ENCODE measurements at regions not wholly inside any gene's neighbourhood (a gene's known extent, or its start where the extent isn't known, plus 50 kb on each side); places are given as distances from the start of the nearest gene placed in this dataset.
A peak's percentile ranks its signal among the peaks of the same experiment; 100 is the strongest.
"Not testable (repeated sequence)": the region's sequence is repeated elsewhere in the genome, so short reads cannot be mapped to it uniquely, and the experiment has no call there.

GRCh38 chr5:87034557-87034956, 233.1 kb upstream of the RASA1 start (continued):
- TF ChIP-seq HOXA7 (CRISPR knock-in tag; IDR thresholded peaks at IDR 0.05), result no peak
- TF ChIP-seq ZC3H11A (IDR thresholded peaks at IDR 0.05), result no peak
- TF ChIP-seq RARB (CRISPR knock-in tag; IDR thresholded peaks at IDR 0.05), result no peak
- no peak for TF ChIP-seq FOXS1 (CRISPR knock-in tag; IDR thresholded peaks at IDR 0.05)
- no peak for TF ChIP-seq MAZ (IDR thresholded peaks at IDR 0.05; ENCODE audit: borderline replicate concordance, low read depth, low read length)
- no peak for TF ChIP-seq JUNB (IDR thresholded peaks at IDR 0.05)

GRCh38 chr5:87042554-87042953, 225.1 kb upstream of the RASA1 start:
- no peak for DNase-seq (ENCODE audit: low read depth in 1 of 2, low spot score in 1 of 2)
- no peak overlapping the region for H3K27ac ChIP-seq
- no peak for ATAC-seq
- H3K9me3 ChIP-seq, result no peaks in the 10 kb centered on the region; the same call in 1 of the 3 replicates
- CTCF ChIA-PET, result no interaction called here
- no peak overlapping the region for H3K4me3 ChIP-seq
- TF ChIP-seq PHF8 (IDR thresholded peaks at IDR 0.05; ENCODE audit: borderline replicate concordance, low read depth), result no peak
- TF ChIP-seq HDAC2 (IDR thresholded peaks at IDR 0.05), result no peak
- TF ChIP-seq EHF (CRISPR knock-in tag; IDR thresholded peaks at IDR 0.05), result no peak
- TF ChIP-seq MAZ (IDR thresholded peaks at IDR 0.05; ENCODE audit: borderline replicate concordance, low read depth, low read length), result no peak
- no peak for TF ChIP-seq HES2 (IDR thresholded peaks at IDR 0.05)
- no peak for TF ChIP-seq JUNB (IDR thresholded peaks at IDR 0.05)
- no peaks in the 10 kb centered on the region for H3K4me1 ChIP-seq
- no peak overlapping the region for H3K4me2 ChIP-seq
- FAIRE-seq, result no peak
- 9% methylated on average over 3 of the region's 7 CpGs for WGBS (ENCODE audit: missing lambda C conversion rate)
- POLR2A ChIA-PET, result no interaction called here

GRCh38 chr5:87048156-87048555, 219.5 kb upstream of the RASA1 start:
- H3K4me2 ChIP-seq, result no peak overlapping the region
- H3K4me3 ChIP-seq, result no peak overlapping the region
- no peak overlapping the region for H3K27ac ChIP-seq
- 20% methylated on average over 1 of the region's 1 CpG for WGBS (ENCODE audit: missing lambda C conversion rate)
- TF ChIP-seq ESRRA (IDR thresholded peaks at IDR 0.05; ENCODE audit: borderline replicate concordance, low read length) (no peak), BHLHE40 (IDR thresholded peaks at IDR 0.05; ENCODE audit: low read depth, low read length) (no peak), USF2 (IDR thresholded peaks at IDR 0.05) (no peak), CTCF (IDR thresholded peaks at IDR 0.05) (peak; percentile 20; the same call in 1 of the 3 replicates), RAD21 (conservative IDR thresholded peaks at IDR 0.05 in 1 of 2, IDR thresholded peaks at IDR 0.05 in 1 of 2) (peak; percentile 27 to 48; a peak in 4 of 5 replicates), E2F6 (IDR thresholded peaks at IDR 0.05; ENCODE audit: borderline replicate concordance, low read depth) (no peak), FOSB (CRISPR knock-in tag; IDR thresholded peaks at IDR 0.05) (no peak)
- H3K4me1 ChIP-seq, result no peaks in the 10 kb centered on the region
- no peaks in the 10 kb centered on the region; the same call in 1 of the 3 replicates for H3K9me3 ChIP-seq
- 0 out of 6 replicates have a peak, but pooled peaks of 1 of the 2 experiments have one; percentile 50 for ATAC-seq
- FAIRE-seq, result no peak
- POLR2A ChIA-PET, result no interaction called here
- CTCF ChIA-PET, result no interaction called here
- DNase-seq (ENCODE audit: low read depth in 1 of 2, low spot score in 1 of 2), result peak in 1 of 2 experiments; percentile 36

GRCh38 chr5:87049012-87049411, 218.7 kb upstream of the RASA1 start:
- DNase-seq (ENCODE audit: low read depth in 1 of 2, low spot score in 1 of 2); H3K4me3 ChIP-seq; H3K27ac ChIP-seq; ATAC-seq; POLR2A ChIA-PET; FAIRE-seq; H3K9me3 ChIP-seq; H3K4me1 ChIP-seq; CTCF ChIA-PET; H3K4me2 ChIP-seq: not testable (repeated sequence)
- WGBS (ENCODE audit: missing lambda C conversion rate), result 46% methylated on average over 6 of the region's 6 CpGs
